ENCODE measurements at regions not wholly inside any gene's neighbourhood (a gene's known extent, or its start where the extent isn't known, plus 50 kb on each side); places are given as distances from the start of the nearest gene placed in this dataset.
"Not testable (repeated sequence)": the region's sequence is repeated elsewhere in the genome, so short reads cannot be mapped to it uniquely, and the experiment has no call there.

GRCh38 chr5:138685193-138685745 is 68.0 kb upstream of the CTNNA1 start:
- ChIA-PET CTCF (no interaction called here), POLR2A (ENCODE audit: unreplicated experiment) (no interaction called here)
- Histone ChIP-seq H4K20me1 (ENCODE audit: insufficient read depth) (no peaks in the 10 kb centered on the region), H3K27ac (no peak overlapping the region), H3F3A (ENCODE audit: insufficient read depth, low read depth) (no peaks in the 10 kb centered on the region), H3K4me1 (replicated peaks; ENCODE audit: insufficient read depth) (0 out of 2 replicates have a peak, but pooled peaks cover 7% of the 10 kb centered on the region), H3K4me3 (no peak overlapping the region), H2AFZ (no peak overlapping the region), H3K9me2 (ENCODE audit: insufficient read depth) (no peaks in the 10 kb centered on the region), H3K27me3 (ENCODE audit: insufficient read depth, low read depth) (no peaks in the 10 kb centered on the region), H3K36me3 (ENCODE audit: low read depth) (no peaks in the 10 kb centered on the region), H3K4me2 (no peak overlapping the region), H3K79me2 (ENCODE audit: low read depth) (no peaks in the 10 kb centered on the region), H3K9me3 (ENCODE audit: insufficient read depth, low read depth) (no peaks in the 10 kb centered on the region)
- TF ChIP-seq EZH2 (IDR thresholded peaks at IDR 0.05; ENCODE audit: low read depth) = no peak
- TF ChIP-seq CTCF (conservative IDR thresholded peaks at IDR 0.05) = no peak
- BruUV-seq (replicated peaks) = no TSS peak
- intact Hi-C loops (cut with micrococcal nuclease; ENCODE audit: unreplicated experiment) = no loop called here
- DNase-seq = no peak

GRCh38 chr5:138682462-138682861 is 70.8 kb upstream of the CTNNA1 start:
- H2AFZ ChIP-seq; POLR2A ChIA-PET (ENCODE audit: unreplicated experiment); H3K4me3 ChIP-seq; H3K27ac ChIP-seq; CTCF ChIA-PET; DNase-seq; H4K20me1 ChIP-seq (ENCODE audit: insufficient read depth); H3F3A ChIP-seq (ENCODE audit: insufficient read depth, low read depth); H3K9me2 ChIP-seq (ENCODE audit: insufficient read depth); H3K4me1 ChIP-seq (replicated peaks; ENCODE audit: insufficient read depth); BruUV-seq (replicated peaks); H3K27me3 ChIP-seq (ENCODE audit: insufficient read depth, low read depth); intact Hi-C loops (cut with micrococcal nuclease; ENCODE audit: unreplicated experiment); H3K79me2 ChIP-seq (ENCODE audit: low read depth); H3K9me3 ChIP-seq (ENCODE audit: insufficient read depth, low read depth); H3K4me2 ChIP-seq; H3K36me3 ChIP-seq (ENCODE audit: low read depth): not testable (repeated sequence)

GRCh38 chr5:138678826-138679225 is 74.4 kb upstream of the CTNNA1 start:
- CTCF ChIA-PET; H3K27me3 ChIP-seq (ENCODE audit: insufficient read depth, low read depth); H3F3A ChIP-seq (ENCODE audit: insufficient read depth, low read depth); H4K20me1 ChIP-seq (ENCODE audit: insufficient read depth); H2AFZ ChIP-seq; H3K9me2 ChIP-seq (ENCODE audit: insufficient read depth); H3K9me3 ChIP-seq (ENCODE audit: insufficient read depth, low read depth); BruUV-seq (replicated peaks); H3K4me3 ChIP-seq; POLR2A ChIA-PET (ENCODE audit: unreplicated experiment); H3K27ac ChIP-seq; DNase-seq; H3K36me3 ChIP-seq (ENCODE audit: low read depth); H3K4me2 ChIP-seq; intact Hi-C loops (cut with micrococcal nuclease; ENCODE audit: unreplicated experiment); H3K4me1 ChIP-seq (replicated peaks; ENCODE audit: insufficient read depth); H3K79me2 ChIP-seq (ENCODE audit: low read depth): not testable (repeated sequence)

GRCh38 chr5:138677782-138678181 is 75.4 kb upstream of the CTNNA1 start:
- Histone ChIP-seq H3K9me2 (ENCODE audit: insufficient read depth) (no peaks in the 10 kb centered on the region), H3K36me3 (ENCODE audit: low read depth) (no peaks in the 10 kb centered on the region), H4K20me1 (ENCODE audit: insufficient read depth) (no peaks in the 10 kb centered on the region), H3K4me3 (no peak overlapping the region), H2AFZ (no peak overlapping the region), H3K27me3 (ENCODE audit: insufficient read depth, low read depth) (no peaks in the 10 kb centered on the region), H3K27ac (no peak overlapping the region), H3K9me3 (ENCODE audit: insufficient read depth, low read depth) (no peaks in the 10 kb centered on the region), H3K4me2 (no peak overlapping the region), H3K4me1 (replicated peaks; ENCODE audit: insufficient read depth) (no peaks in the 10 kb centered on the region), H3K79me2 (ENCODE audit: low read depth) (no peaks in the 10 kb centered on the region), H3F3A (ENCODE audit: insufficient read depth, low read depth) (no peaks in the 10 kb centered on the region)
- POLR2A ChIA-PET (ENCODE audit: unreplicated experiment) = interaction anchor here (0.7 kb wide), 1 partner anchor 25 kb away, joined by 3 read pairs; no protein-coding TSS in a partner anchor
- no peak for DNase-seq
- intact Hi-C loops (cut with micrococcal nuclease; ENCODE audit: unreplicated experiment) = no loop called here
- TF ChIP-seq CTCF (conservative IDR thresholded peaks at IDR 0.05) (no peak), EZH2 (IDR thresholded peaks at IDR 0.05; ENCODE audit: low read depth) (no peak)
- BruUV-seq (replicated peaks) = no TSS peak
- CTCF ChIA-PET = no interaction called here

Measured in PC-9 (cell line).